GM21367 (cell line): ENCODE measurements at regions not wholly inside any gene's neighbourhood (a gene's known extent, or its start where the extent isn't known, plus 50 kb on each side); places are given as distances from the start of the nearest gene placed in this dataset.

Source experiments
- ATAC-seq: cut with Tn5 transposase; IDR thresholded peaks from one replicate; pipeline ENCODE4 v1.9.1; 2021; ENCODE audit not compliant: unreplicated experiment

- ATAC-seq = no peak
Observed at GRCh38 chr4:81833576-81833975, 361.9 kb upstream of the RASGEF1B start.

GRCh38 chr4:81828991-81829390, 357.3 kb upstream of the RASGEF1B start:
- no peak for ATAC-seq

GRCh38 chr4:81827577-81828202, 356.0 kb upstream of the RASGEF1B start:
- no peak for ATAC-seq

- ATAC-seq = no peak
Observed at GRCh38 chr4:81826817-81827424, 355.2 kb upstream of the RASGEF1B start.

GRCh38 chr4:81826335-81826734, 354.6 kb upstream of the RASGEF1B start:
- ATAC-seq = no peak

- no peak for ATAC-seq
Observed at GRCh38 chr4:81818385-81818920, 346.7 kb upstream of the RASGEF1B start.

GRCh38 chr4:81816031-81816761, 344.5 kb upstream of the RASGEF1B start:
- no peak for ATAC-seq

- ATAC-seq = no peak
Observed at GRCh38 chr4:81814987-81815541, 343.4 kb upstream of the RASGEF1B start.

- no peak for ATAC-seq
Observed at GRCh38 chr4:81811562-81812293, 340.0 kb upstream of the RASGEF1B start.

- no peak for ATAC-seq
Observed at GRCh38 chr4:81808011-81808672, 336.4 kb upstream of the RASGEF1B start.

GRCh38 chr4:81807386-81807785, 335.7 kb upstream of the RASGEF1B start:
- ATAC-seq = no peak

GRCh38 chr4:81806485-81806884, 334.8 kb upstream of the RASGEF1B start:
- no peak for ATAC-seq

GRCh38 chr4:81804849-81805248, 333.1 kb upstream of the RASGEF1B start:
- no peak for ATAC-seq

GRCh38 chr4:81802285-81802846, 330.7 kb upstream of the RASGEF1B start:
- ATAC-seq = no peak

- ATAC-seq = no peak
Observed at GRCh38 chr4:81799371-81799770, 327.7 kb upstream of the RASGEF1B start.

- no peak for ATAC-seq
Observed at GRCh38 chr4:81796790-81797528, 325.3 kb upstream of the RASGEF1B start.

GRCh38 chr4:81792521-81792920, 320.8 kb upstream of the RASGEF1B start:
- ATAC-seq = no peak

- ATAC-seq = no peak
Observed at GRCh38 chr4:81790477-81790876, 318.8 kb upstream of the RASGEF1B start.

GRCh38 chr4:81789741-81790399, 318.2 kb upstream of the RASGEF1B start:
- ATAC-seq = no peak
